ENCODE measurements at regions not wholly inside any gene's neighbourhood (a gene's known extent, or its start where the extent isn't known, plus 50 kb on each side); places are given as distances from the start of the nearest gene placed in this dataset.

DNA sequence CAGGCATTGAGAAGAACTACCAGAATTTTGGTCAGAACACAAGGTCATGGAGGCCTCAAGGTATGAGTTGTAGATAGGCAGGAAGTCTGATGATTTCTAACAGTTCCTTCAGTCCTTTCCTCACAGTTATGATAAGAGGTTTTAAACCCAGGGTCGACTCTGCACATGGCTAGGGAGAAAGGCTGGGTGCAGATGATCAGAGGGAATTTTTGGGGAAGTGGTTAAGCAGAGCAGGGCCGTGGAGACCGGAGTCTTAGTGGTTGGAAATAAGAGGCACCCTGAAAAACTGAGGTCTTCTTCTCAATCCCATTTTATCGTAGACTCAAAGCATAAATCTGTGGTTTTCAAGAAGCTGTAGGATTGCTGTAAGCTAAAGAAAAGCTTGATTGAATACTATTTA is 118.5 kb upstream of the ANK2 start:
- Histone ChIP-seq H3K4me3 (no peak overlapping the region), H3K36me3 (no peaks in the 10 kb centered on the region), H3K9me3 (no peaks in the 10 kb centered on the region), H3K4me1 (no peaks in the 10 kb centered on the region), H3K27me3 (no peaks in the 10 kb centered on the region), H3K27ac (no peak overlapping the region)
- no peak for ATAC-seq
- TF ChIP-seq, protein P1, sequence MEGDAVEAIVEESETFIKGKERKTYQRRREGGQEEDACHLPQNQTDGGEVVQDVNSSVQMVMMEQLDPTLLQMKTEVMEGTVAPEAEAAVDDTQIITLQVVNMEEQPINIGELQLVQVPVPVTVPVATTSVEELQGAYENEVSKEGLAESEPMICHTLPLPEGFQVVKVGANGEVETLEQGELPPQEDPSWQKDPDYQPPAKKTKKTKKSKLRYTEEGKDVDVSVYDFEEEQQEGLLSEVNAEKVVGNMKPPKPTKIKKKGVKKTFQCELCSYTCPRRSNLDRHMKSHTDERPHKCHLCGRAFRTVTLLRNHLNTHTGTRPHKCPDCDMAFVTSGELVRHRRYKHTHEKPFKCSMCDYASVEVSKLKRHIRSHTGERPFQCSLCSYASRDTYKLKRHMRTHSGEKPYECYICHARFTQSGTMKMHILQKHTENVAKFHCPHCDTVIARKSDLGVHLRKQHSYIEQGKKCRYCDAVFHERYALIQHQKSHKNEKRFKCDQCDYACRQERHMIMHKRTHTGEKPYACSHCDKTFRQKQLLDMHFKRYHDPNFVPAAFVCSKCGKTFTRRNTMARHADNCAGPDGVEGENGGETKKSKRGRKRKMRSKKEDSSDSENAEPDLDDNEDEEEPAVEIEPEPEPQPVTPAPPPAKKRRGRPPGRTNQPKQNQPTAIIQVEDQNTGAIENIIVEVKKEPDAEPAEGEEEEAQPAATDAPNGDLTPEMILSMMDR (IDR thresholded peaks at IDR 0.05): no peak
- intact Hi-C loops (cut with DNase I): loop anchor here in 1 of 2 donors (10.0 kb wide), 1 partner anchor 76 kb away; no protein-coding TSS in a partner anchor
- no peak for DNase-seq

DNA sequence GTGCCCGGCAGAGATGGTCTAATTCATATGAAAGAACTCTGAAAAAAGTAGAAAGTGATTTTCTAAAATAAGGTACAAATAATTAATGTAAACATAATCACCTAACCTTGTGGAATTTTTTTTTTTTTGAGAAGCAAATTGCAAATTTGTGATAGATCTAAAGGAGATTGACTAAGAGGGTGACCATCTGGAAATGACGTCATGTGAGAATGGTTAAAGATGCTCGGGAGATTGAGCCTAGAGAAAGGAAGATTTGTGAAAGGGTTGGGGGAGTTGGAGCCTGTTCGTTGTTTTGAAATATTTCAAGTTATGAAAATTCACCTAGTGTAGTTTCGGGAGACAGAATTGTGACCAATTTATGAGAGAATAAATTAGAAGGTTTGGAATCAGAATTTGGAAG is 115.7 kb upstream of the ANK2 start:
- no peaks in the 10 kb centered on the region for H3K36me3 ChIP-seq
- H3K9me3 ChIP-seq: no peaks in the 10 kb centered on the region
- no peak overlapping the region for H3K4me3 ChIP-seq
- ATAC-seq: no peak
- intact Hi-C loops (cut with DNase I): loop anchor here in 1 of 2 donors (10.0 kb wide), 1 partner anchor 79 kb away; no protein-coding TSS in a partner anchor
- no peak for DNase-seq
- H3K27ac ChIP-seq: no peak overlapping the region
- no peaks in the 10 kb centered on the region for H3K27me3 ChIP-seq
- TF ChIP-seq, protein P1 (IDR thresholded peaks at IDR 0.05): no peak
- H3K4me1 ChIP-seq: no peaks in the 10 kb centered on the region

DNA sequence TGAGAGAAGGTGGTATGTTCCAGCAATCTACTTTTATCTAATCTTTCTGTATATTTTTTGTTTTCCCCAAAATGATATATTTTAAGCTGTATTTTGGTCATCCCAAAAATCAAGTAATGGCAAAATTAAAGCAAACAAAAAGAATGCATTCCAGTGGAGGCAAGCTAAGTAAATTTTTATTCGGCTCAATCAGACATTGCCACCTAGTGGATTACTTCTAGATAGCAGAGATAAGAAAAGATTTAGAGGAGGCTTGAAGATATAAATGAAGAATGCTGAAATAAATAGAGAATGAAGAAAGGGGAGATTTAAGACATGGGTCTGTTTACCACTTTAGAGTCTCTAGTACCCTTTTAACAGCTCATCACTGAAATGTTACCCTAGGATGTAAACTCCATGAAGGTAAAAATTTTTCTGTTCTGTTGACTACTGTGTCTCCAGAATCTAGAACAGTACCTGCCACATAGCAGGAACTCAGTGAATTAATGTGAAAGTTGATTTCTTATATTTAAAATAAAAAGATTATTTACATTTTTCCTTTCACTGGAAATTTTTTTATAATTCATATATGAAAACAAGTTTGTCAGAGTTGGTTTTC is 110.9 kb upstream of the ANK2 start:
- Histone ChIP-seq H3K4me3 (no peak overlapping the region), H3K9me3 (no peaks in the 10 kb centered on the region), H3K27ac (no peak overlapping the region), H3K36me3 (no peaks in the 10 kb centered on the region), H3K27me3 (no peaks in the 10 kb centered on the region), H3K4me1 (no peaks in the 10 kb centered on the region)
- DNase-seq (peak in 2 of 4 donors; percentile 30 to 41), ATAC-seq (peak; percentile 52)
- intact Hi-C loops (cut with DNase I): loop anchor here in 1 of 2 donors (10.0 kb wide), 1 partner anchor 84 kb away; no protein-coding TSS in a partner anchor
- TF ChIP-seq, protein P1 (IDR thresholded peaks at IDR 0.05): peak; percentile 40 to 51

DNA sequence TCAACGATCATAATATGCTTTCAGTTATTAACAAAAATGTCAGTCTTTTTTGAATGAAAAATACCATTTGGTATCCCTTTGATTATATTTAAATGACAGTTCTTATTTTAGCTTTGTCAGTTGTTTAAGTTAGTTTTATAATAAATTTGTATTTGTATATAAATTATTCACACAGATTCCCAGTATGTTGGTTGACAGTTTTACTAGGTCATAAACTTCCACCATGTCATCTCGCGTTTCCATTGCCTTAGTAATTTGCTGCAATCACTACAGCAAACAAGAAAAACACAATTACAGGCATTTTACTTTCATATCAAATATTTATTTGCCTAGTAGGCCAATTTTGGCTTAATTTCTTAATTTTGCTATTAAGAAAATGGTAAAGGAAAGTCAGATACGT is 109.6 kb upstream of the ANK2 start:
- ATAC-seq: no peak
- peaks cover 0 to 3% of the 10 kb centered on the region in 2 donors for H3K27me3 ChIP-seq
- no peak for DNase-seq
- H3K9me3 ChIP-seq: no peaks in the 10 kb centered on the region
- no peaks in the 10 kb centered on the region for H3K36me3 ChIP-seq
- TF ChIP-seq, protein P1 (IDR thresholded peaks at IDR 0.05): no peak
- H3K27ac ChIP-seq: no peak overlapping the region
- H3K4me3 ChIP-seq: no peak overlapping the region
- intact Hi-C loops (cut with DNase I): loop anchor here in 1 of 2 donors (10.0 kb wide), 1 partner anchor 85 kb away; no protein-coding TSS in a partner anchor
- no peaks in the 10 kb centered on the region for H3K4me1 ChIP-seq

DNA sequence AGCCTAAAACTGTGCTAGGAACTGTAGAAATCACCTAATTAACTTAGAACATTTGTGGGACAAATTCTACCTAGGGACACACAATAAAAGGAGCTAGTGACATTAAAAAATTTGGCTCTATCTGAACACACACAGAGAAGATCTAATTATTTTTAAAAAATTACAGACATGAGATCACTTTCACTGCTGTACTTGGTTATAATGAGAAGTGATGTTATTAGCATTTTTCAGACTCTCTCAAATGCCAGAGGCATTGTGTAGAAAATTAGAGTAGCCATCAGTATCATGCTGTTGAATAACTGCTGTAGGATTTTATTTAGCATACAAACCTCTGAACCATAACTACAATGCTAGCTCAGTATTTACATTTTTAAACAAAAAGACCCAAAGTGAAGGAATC is 109.1 kb upstream of the ANK2 start:
- Histone ChIP-seq H3K4me1 (no peaks in the 10 kb centered on the region), H3K27me3 (peaks cover 0 to 3% of the 10 kb centered on the region in 2 donors), H3K36me3 (no peaks in the 10 kb centered on the region), H3K4me3 (no peak overlapping the region), H3K27ac (no peak overlapping the region), H3K9me3 (no peaks in the 10 kb centered on the region)
- no peak for DNase-seq
- TF ChIP-seq, protein P1 (IDR thresholded peaks at IDR 0.05): no peak
- no peak for ATAC-seq
- intact Hi-C loops (cut with DNase I): no loop called here
